NCI-H82 treated with DMSO at 0.1 percent for 48 hours (cell line): ENCODE measurements at regions not wholly inside any gene's neighbourhood (a gene's known extent, or its start where the extent isn't known, plus 50 kb on each side); places are given as distances from the start of the nearest gene placed in this dataset.

Experiments used
- DNase-seq: peaks from one replicate; lab custom pipeline; 2025; ENCODE audit not compliant: unreplicated experiment; lab: John Stamatoyannopoulos, UW

- DNase-seq, result no peak
Observed at GRCh38 chr14:101024686-101025085, 121.2 kb upstream of the RTL1 start.

DNA sequence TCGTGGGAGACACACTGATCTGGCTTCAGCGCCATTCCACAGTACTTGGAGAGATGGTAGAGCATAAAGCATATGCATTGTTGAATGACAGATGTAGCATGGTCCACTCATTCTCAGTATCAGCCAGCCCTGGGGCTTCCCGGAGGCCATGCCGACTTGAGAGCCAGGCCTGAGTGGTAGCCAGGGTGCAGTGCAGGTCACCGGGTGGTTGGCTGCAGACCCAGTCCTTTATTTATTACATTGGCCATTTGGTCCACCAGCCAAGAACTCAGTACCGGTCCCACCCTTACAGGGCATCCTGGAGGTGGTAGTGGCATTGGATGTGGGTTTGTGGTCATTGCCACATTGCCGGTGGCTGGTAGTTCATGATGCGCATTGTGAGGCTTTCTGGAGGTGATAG is 121.6 kb upstream of the RTL1 start:
- DNase-seq, result no peak

DNA sequence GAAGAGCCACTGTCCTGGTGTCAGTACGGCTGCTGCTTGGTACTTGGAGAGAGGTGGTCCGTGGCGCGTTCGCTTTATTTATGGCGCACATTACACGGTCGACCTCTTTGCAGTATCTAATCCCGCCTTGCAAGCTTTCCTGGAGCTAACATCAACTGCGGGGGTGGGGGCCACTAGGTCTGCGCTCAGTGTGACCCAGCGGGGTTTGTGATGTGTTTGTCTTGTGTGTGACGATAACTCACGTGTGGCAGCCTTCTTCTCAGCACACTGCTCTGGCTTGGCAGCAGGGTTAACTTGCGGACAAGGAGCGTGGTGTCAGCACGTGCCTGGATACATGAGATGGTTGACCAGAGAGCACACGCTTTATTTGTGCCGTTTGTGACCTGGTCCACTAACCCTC is 122.2 kb upstream of the RTL1 start:
- no peak for DNase-seq

DNA sequence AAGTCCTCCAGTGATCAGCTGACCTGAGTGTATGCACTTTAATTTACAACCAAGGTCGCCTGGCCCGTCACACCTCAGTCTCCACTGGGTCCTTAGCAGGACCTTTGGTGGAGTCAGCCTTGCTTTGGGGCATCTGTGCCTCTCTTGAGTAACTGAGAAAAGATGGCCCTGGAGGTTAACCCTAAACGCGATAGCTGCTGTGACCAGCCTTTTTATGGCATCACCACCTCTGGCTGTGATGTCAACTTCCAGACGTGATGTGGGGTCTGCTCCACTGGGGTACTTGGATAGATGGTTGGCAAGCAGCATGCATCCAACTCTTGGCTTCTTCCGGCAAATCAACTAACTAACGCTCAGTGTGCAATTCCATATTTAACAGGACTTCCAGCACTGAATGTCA is 122.8 kb upstream of the RTL1 start:
- no peak for DNase-seq

- DNase-seq, result no peak
Observed at GRCh38 chr14:101027291-101027690, 123.8 kb upstream of the RTL1 start.

GRCh38 chr14:101027966-101028365 is 124.4 kb upstream of the RTL1 start:
- DNase-seq, result no peak

- DNase-seq, result no peak
Observed at GRCh38 chr14:101028971-101029667, 125.6 kb upstream of the RTL1 start.

DNA sequence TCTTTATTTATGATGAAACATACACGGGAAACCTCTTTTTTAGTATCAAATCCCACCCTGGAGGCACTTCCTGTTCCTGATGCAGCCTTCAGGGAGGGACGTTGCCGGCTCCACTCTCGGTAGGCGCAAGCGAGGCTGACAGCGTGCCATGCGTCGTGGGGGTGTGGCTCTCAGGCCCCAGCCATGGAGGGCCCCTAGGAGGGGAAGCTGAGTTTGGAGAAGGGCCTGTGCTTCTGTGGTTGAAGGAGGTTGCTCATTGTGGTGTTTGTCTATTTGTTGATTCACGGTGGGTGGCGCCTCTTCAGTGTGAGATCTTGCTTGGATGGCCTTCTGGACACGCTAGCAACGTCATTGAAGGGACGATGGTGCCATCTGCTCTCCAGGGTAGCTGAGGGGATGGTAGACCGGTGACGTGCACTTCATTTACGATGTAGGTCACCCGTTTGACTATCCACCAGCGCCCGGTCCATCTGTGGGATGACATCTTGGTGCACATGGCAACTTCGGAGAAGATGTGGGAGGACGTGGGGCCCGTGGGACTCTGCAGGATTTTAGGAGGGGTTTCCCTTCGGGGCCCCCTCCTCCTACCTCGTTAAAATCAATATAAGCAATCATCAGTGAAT is 126.3 kb upstream of the RTL1 start:
- DNase-seq, result no peak

- DNase-seq, result no peak
Observed at GRCh38 chr14:101030586-101030985, 127.1 kb upstream of the RTL1 start.

DNA sequence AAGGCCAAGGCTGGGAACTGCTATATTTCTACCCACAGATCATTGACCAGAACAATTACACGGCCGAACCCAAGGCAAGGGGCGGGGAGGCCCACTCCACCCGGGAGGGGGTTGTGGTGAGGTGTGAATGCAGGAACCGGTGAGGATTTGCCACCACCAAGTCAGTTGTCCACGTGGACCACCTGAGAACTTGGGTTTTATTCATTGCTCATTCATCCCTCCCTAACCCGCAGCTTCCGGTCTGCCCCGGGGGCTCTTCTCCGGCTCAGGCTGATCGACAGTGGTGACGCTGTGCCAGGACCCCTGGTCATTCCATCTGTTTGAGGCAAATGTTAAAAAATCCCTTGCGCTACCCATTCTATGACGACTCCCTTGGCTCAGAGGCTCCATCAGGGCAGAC is 127.7 kb upstream of the RTL1 start:
- DNase-seq, result no peak

DNA sequence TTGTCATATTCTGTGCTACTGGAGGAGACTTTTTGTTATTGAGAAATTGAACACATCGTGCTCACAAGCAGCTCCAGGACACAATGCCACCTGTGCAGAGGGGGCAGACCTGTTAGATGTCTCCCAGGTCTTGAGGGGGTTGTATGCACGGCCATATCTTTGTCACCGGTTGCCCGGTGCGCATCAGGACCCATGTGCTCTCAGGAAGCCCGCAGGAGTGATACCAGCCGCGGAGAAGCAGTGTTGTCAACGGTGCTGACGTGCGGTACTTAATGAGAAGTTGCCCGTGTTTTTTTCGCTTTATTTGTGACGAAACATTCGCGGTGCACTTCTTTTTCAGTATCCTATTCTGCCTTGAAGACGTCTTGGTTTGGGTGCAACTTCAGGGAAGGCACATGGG is 128.2 kb upstream of the RTL1 start:
- no peak for DNase-seq

GRCh38 chr14:101032433-101032832 is 128.9 kb upstream of the RTL1 start:
- no peak for DNase-seq

- no peak for DNase-seq
Observed at GRCh38 chr14:101033006-101033405, 129.5 kb upstream of the RTL1 start.

DNA sequence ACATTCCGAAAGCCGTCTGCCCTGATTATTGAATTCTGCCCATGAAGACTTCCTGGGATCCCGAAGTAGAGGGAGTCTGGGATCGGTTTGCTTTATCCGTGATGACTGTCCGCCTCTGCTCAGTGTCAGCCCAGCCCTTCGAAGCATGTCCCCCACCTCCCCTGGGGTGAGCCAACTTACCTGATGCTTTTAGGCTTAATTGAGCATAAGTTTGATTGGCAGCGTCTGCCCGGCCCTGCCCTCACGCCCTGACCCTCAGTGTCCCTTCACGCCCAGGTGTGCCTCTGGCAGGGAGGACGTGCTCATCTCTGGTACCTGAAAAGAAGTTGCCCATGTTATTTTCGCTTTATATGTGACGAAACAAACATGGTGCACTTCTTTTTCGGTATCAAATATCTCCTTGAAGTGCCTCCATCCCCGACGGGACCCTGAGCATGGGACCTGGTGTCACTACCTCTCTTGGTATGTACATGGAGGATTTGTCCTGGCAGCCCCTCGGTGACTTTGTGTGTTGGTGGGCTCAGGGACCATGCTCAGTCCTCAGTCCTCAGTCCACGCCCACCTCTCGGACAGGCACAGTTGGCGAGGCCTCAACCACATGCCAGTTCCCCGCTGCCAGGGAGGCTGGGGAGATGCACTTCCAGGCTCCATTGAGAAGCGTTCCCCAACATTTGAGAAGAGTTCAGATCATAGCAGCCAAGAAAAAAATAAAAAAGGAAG is 130.1 kb upstream of the RTL1 start:
- no peak for DNase-seq

DNA sequence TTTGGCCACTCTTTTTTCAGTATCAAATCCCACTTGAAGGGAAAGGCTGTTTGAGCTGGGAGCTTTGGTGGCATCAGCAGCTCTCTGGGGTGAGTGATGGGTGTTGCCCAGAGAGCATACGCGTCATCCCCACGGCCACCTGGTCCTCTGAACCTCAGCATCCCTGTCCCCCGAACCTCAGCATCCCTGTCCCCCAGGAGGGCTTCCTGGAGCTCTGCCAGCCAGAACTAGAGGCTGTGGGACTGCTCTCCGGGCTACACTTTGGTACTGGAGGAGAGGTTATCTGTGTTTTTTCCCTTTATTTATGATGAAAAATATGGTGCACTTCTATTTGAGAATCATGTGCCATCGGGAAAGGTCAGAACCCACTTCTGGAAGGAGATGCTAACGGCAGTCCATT is 131.5 kb upstream of the RTL1 start:
- DNase-seq, result no peak

DNA sequence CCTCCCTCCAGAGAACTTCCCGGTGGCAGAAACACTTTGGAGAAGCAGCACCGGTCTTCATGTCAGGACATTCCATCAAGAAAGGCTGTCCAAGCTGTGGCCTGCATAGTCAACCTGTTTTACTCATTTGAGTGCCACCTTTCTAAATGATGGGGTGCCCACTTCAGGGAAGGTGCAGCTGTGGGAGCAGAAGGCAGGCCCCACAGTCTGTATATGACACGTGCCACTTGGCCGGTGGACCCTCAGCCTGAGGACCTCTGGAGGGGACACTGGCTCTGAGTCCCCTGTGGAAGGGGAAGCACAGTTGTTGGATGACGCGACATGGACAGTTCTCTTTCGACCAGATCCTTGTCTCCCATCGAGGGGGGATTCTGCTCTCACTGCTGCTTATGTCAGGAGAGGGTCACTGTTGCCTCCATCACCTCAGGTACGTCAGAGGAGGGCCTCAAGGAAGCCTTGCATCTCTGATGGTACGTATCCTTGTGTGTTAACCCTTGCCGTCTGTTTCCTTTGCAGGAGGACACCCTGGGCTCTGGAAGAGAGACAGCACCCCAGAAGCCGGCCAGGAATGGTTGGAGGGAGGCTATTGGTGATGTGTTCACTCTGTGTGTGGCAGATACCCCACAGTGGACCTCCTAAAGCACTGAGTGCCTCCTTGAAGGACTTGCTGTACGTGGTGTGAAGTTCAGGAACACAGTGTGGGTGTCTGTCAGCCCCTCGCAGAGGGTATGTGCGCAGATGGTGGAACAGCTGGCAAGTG is 132.1 kb upstream of the RTL1 start:
- no peak for DNase-seq

- DNase-seq, result no peak
Observed at GRCh38 chr14:101037021-101037817, 133.7 kb upstream of the RTL1 start.

DNA sequence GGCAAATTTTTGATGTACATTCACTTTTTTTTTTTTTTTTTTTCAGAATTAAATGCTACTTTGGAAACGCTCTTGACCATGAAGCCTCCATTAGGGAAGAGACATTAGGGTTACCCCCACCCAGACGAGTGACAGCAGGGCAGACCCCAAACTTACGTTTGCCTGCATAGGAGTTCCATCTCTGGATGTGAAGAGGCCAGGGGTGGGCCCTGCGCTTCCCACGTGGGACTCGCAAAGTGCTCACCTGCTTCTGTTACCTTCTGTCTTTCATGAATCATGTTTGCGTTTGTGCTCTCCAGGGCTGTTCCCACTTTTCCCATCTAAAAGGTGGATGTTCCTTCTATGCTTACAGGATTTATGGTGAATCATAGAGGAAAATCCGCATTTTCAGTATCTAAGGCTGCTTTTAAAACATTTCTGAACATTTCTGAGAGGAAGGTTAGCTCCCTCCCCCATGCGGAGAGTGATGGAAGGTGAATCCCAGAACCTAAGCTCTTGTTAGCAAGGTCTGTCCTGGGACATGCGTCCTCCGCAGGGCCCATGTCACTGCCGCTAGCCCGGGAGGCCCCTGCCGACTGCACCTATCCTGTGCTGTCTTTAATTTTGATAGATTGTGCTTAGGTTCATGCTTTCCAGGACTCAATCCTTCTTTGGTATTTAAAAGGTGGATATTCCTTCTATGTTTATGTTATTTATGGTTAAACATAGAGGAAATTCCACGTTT is 135.7 kb upstream of the RTL1 start:
- no peak for DNase-seq

DNA sequence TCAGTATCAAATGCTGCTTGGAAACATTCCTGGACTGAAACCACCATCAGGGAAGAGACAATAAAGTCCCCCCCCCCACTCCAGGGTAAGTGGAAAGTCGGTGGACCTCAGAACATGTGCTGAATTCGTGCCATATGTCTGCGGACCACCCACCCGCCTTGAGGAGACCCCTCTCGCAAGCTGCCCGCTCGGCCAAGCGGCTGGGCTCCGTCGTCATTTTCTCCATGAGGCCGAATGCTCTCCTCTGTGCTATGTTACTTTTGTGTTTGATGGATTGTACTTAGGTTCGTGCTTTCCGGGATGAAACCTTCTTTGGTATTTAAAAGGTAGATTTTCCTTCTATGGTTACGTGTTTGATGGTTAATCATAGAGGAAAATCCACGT is 136.2 kb upstream of the RTL1 start:
- no peak for DNase-seq
